ENCODE measurements at regions not wholly inside any gene's neighbourhood (a gene's known extent, or its start where the extent isn't known, plus 50 kb on each side); places are given as distances from the start of the nearest gene placed in this dataset.

DNA sequence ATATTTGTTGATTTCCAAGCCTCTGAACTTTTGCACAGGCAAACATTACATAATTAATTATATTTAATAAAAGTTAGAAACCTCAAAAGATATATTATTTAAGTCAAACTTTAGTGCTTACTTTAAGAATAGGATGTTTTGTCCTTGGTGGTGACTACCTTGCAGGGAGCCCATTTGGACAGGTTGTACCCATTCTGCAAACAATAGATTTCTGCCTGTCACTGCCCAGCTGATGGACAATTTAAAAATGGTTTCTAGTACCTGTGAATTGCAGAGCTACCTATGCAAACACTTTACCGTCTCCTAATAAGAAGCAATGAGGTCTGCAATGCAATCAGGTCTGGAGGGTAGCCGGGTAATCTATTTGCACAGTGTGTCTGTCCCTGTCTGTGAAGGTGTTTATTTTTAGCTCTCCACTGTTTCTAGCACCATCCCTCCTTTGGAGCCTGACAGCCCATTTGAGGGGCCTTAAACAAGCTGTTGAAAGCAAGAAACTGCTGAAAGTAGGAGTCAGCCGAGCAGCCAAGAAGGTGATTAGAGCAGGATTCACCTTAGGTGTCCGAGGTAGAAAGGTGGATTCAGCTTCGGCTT, 556.2 kb upstream of the CFAP20DC start:
- no peaks in the 10 kb centered on the region for H3K36me3 ChIP-seq (ENCODE audit: control insufficient read depth, insufficient read depth, low read length)
- H3K4me1 ChIP-seq (ENCODE audit: control insufficient read depth, insufficient read depth, low read length), result peaks cover 3% of the 10 kb centered on the region
- no peaks in the 10 kb centered on the region for H3K27me3 ChIP-seq (ENCODE audit: control insufficient read depth, insufficient read depth, low read length)
- H3K9ac ChIP-seq (ENCODE audit: low read length), result no peak overlapping the region
- H3K9me3 ChIP-seq (ENCODE audit: control insufficient read depth, low read length), result no peaks in the 10 kb centered on the region
- H3K4me3 ChIP-seq (ENCODE audit: low read length), result no peak overlapping the region

- peaks cover 3% of the 10 kb centered on the region for H3K4me1 ChIP-seq (ENCODE audit: control insufficient read depth, insufficient read depth, low read length)
- no peaks in the 10 kb centered on the region for H3K27me3 ChIP-seq (ENCODE audit: control insufficient read depth, insufficient read depth, low read length)
- no peak overlapping the region for H3K9ac ChIP-seq (ENCODE audit: low read length)
- H3K4me3 ChIP-seq (ENCODE audit: low read length), result no peak overlapping the region
- H3K9me3 ChIP-seq (ENCODE audit: control insufficient read depth, low read length), result no peaks in the 10 kb centered on the region
- no peaks in the 10 kb centered on the region for H3K36me3 ChIP-seq (ENCODE audit: control insufficient read depth, insufficient read depth, low read length)
These were observed 555.5 kb upstream of the CFAP20DC start for GRCh38 chr3:59605318-59605717.

DNA sequence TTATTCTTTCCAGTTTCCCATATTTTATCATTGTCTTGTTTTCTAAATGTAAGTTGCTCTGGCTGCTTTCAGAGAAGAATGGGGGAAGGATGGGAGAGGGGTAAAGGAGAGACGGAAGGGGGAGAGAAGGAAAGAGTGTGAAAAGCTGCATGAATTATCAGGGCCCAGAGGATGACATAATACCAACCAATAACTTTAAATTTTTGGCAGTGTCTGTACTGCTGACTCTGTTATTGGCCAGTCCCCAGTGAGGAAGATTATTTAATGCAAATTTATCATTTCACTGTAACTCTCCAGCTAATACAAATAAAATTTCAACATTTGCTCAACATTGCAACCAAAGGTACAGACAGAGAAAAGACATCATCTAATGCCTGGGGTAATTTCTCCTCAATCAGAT, 551.7 kb upstream of the CFAP20DC start:
- no peak overlapping the region for H3K9ac ChIP-seq (ENCODE audit: low read length)
- H3K4me3 ChIP-seq (ENCODE audit: low read length), result no peak overlapping the region
- no peaks in the 10 kb centered on the region for H3K36me3 ChIP-seq (ENCODE audit: control insufficient read depth, insufficient read depth, low read length)
- peaks cover 3% of the 10 kb centered on the region for H3K4me1 ChIP-seq (ENCODE audit: control insufficient read depth, insufficient read depth, low read length)
- H3K27me3 ChIP-seq (ENCODE audit: control insufficient read depth, insufficient read depth, low read length), result no peaks in the 10 kb centered on the region
- no peaks in the 10 kb centered on the region for H3K9me3 ChIP-seq (ENCODE audit: control insufficient read depth, low read length)

DNA sequence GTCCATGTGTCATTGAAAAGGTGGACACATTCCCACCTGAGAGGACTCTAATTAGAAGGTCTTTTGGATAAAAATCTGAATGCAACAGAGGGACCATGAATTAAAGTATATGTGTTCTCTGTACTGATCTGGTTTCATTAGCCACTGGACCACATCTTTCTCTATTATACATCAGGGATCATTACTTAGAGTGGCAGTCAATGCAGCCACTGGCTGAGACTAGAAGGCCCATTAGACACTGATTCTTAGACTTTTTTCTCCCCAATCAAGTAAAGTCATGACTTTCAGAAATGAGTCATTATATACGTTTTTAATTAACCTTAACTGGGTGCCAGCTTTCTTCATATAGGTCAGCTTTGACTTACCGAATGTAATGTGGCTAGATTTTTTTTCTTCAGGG, 550.8 kb upstream of the CFAP20DC start:
- H3K4me1 ChIP-seq (ENCODE audit: control insufficient read depth, insufficient read depth, low read length), result peaks cover 3% of the 10 kb centered on the region
- no peaks in the 10 kb centered on the region for H3K27me3 ChIP-seq (ENCODE audit: control insufficient read depth, insufficient read depth, low read length)
- H3K9me3 ChIP-seq (ENCODE audit: control insufficient read depth, low read length), result no peaks in the 10 kb centered on the region
- H3K36me3 ChIP-seq (ENCODE audit: control insufficient read depth, insufficient read depth, low read length), result no peaks in the 10 kb centered on the region
- H3K4me3 ChIP-seq (ENCODE audit: low read length), result no peak overlapping the region
- H3K9ac ChIP-seq (ENCODE audit: low read length), result no peak overlapping the region

- H3K27me3 ChIP-seq (ENCODE audit: control insufficient read depth, insufficient read depth, low read length), result no peaks in the 10 kb centered on the region
- H3K4me3 ChIP-seq (ENCODE audit: low read length), result no peak overlapping the region
- no peak overlapping the region for H3K9ac ChIP-seq (ENCODE audit: low read length)
- no peaks in the 10 kb centered on the region for H3K9me3 ChIP-seq (ENCODE audit: control insufficient read depth, low read length)
- H3K4me1 ChIP-seq (ENCODE audit: control insufficient read depth, insufficient read depth, low read length), result no peaks in the 10 kb centered on the region
- no peaks in the 10 kb centered on the region for H3K36me3 ChIP-seq (ENCODE audit: control insufficient read depth, insufficient read depth, low read length)
These were observed 546.9 kb upstream of the CFAP20DC start for GRCh38 chr3:59596741-59597140.

- no peaks in the 10 kb centered on the region for H3K4me1 ChIP-seq (ENCODE audit: control insufficient read depth, insufficient read depth, low read length)
- H3K9me3 ChIP-seq (ENCODE audit: control insufficient read depth, low read length), result no peaks in the 10 kb centered on the region
- H3K27me3 ChIP-seq (ENCODE audit: control insufficient read depth, insufficient read depth, low read length), result no peaks in the 10 kb centered on the region
- H3K4me3 ChIP-seq (ENCODE audit: low read length), result no peak overlapping the region
- H3K36me3 ChIP-seq (ENCODE audit: control insufficient read depth, insufficient read depth, low read length), result no peaks in the 10 kb centered on the region
- H3K9ac ChIP-seq (ENCODE audit: low read length), result no peak overlapping the region
These were observed 546.0 kb upstream of the CFAP20DC start for GRCh38 chr3:59595830-59596229.

DNA sequence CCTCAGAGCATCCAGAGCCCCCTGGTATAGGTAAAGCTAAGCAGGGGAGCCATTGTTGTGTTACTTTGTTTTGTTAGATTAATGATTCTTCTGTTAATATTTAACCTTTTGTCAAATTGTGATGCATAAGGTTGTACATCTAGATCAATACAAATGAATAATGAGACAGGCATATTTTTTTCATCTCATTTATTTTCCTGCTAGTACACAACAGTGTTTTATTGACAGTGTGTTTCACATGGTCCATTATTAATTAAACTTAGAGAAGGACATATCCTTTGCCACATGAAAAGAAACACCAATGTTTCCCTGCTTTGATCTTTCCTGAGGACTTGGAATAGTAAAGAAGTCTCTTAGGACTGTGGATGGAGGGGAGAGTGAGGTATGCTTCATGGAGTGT, 543.6 kb upstream of the CFAP20DC start:
- no peak overlapping the region for H3K4me3 ChIP-seq (ENCODE audit: low read length)
- no peaks in the 10 kb centered on the region for H3K4me1 ChIP-seq (ENCODE audit: control insufficient read depth, insufficient read depth, low read length)
- no peaks in the 10 kb centered on the region for H3K36me3 ChIP-seq (ENCODE audit: control insufficient read depth, insufficient read depth, low read length)
- H3K9me3 ChIP-seq (ENCODE audit: control insufficient read depth, low read length), result no peaks in the 10 kb centered on the region
- no peak overlapping the region for H3K9ac ChIP-seq (ENCODE audit: low read length)
- H3K27me3 ChIP-seq (ENCODE audit: control insufficient read depth, insufficient read depth, low read length), result no peaks in the 10 kb centered on the region

- no peaks in the 10 kb centered on the region for H3K27me3 ChIP-seq (ENCODE audit: control insufficient read depth, insufficient read depth, low read length)
- no peaks in the 10 kb centered on the region for H3K9me3 ChIP-seq (ENCODE audit: control insufficient read depth, low read length)
- H3K4me3 ChIP-seq (ENCODE audit: low read length), result no peak overlapping the region
- H3K9ac ChIP-seq (ENCODE audit: low read length), result no peak overlapping the region
- no peaks in the 10 kb centered on the region for H3K36me3 ChIP-seq (ENCODE audit: control insufficient read depth, insufficient read depth, low read length)
- H3K4me1 ChIP-seq (ENCODE audit: control insufficient read depth, insufficient read depth, low read length), result peaks cover 25% of the 10 kb centered on the region
These were observed 531.2 kb upstream of the CFAP20DC start for GRCh38 chr3:59580996-59581395.

GRCh38 chr3:59580499-59580898, 530.7 kb upstream of the CFAP20DC start:
- H3K9me3 ChIP-seq (ENCODE audit: control insufficient read depth, low read length), result no peaks in the 10 kb centered on the region
- H3K27me3 ChIP-seq (ENCODE audit: control insufficient read depth, insufficient read depth, low read length), result no peaks in the 10 kb centered on the region
- no peak overlapping the region for H3K4me3 ChIP-seq (ENCODE audit: low read length)
- no peaks in the 10 kb centered on the region for H3K36me3 ChIP-seq (ENCODE audit: control insufficient read depth, insufficient read depth, low read length)
- H3K4me1 ChIP-seq (ENCODE audit: control insufficient read depth, insufficient read depth, low read length), result peaks cover 25% of the 10 kb centered on the region
- no peak overlapping the region for H3K9ac ChIP-seq (ENCODE audit: low read length)

DNA sequence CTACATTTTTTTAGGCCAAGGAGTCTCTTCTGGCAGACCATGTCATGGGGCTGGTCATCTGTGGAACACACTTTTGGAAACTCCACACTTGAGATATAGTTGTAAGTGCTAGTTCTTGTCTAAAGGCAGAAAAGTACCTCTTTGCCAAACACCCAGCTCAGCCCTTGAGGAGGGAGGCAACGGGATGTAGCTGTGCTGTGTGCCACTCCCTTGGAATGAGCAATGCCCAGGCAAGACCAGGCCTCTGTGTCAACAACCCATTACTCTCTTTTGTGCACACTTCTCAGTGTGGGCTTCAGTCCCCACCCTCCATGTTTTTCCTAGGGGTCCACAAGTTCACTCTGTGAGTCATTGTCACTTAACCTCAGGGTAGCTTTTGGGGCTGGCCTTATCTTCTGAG, 528.3 kb upstream of the CFAP20DC start:
- Histone ChIP-seq H3K9ac (ENCODE audit: low read length) (no peak overlapping the region), H3K27me3 (ENCODE audit: control insufficient read depth, insufficient read depth, low read length) (no peaks in the 10 kb centered on the region), H3K4me3 (ENCODE audit: low read length) (no peak overlapping the region), H3K4me1 (ENCODE audit: control insufficient read depth, insufficient read depth, low read length) (peaks cover 31% of the 10 kb centered on the region), H3K36me3 (ENCODE audit: control insufficient read depth, insufficient read depth, low read length) (no peaks in the 10 kb centered on the region), H3K9me3 (ENCODE audit: control insufficient read depth, low read length) (no peaks in the 10 kb centered on the region)

DNA sequence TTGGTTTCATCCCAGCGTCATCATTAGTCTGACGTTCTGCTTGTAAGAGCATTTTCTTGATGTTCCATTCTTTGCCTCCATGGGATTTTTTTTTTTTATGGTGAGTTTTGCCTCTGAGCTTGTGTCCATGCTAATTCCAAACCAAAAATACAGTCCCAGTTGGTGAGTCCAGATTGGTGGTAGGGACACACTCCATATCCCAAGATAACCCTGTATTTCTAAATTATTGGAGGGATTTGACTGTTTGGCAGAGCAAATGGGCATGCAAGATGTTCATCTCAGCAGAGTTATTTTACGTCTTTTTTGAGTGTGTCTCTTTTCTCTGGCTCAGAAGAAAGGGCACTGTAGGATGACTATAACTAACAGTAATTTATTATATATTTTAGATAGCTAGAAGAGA, 526.8 kb upstream of the CFAP20DC start:
- H3K9me3 ChIP-seq (ENCODE audit: control insufficient read depth, low read length), result no peaks in the 10 kb centered on the region
- H3K4me3 ChIP-seq (ENCODE audit: low read length), result no peak overlapping the region
- peaks cover 3% of the 10 kb centered on the region for H3K27me3 ChIP-seq (ENCODE audit: control insufficient read depth, insufficient read depth, low read length)
- no peak overlapping the region for H3K9ac ChIP-seq (ENCODE audit: low read length)
- H3K36me3 ChIP-seq (ENCODE audit: control insufficient read depth, insufficient read depth, low read length), result no peaks in the 10 kb centered on the region
- peaks cover 27% of the 10 kb centered on the region for H3K4me1 ChIP-seq (ENCODE audit: control insufficient read depth, insufficient read depth, low read length)

DNA sequence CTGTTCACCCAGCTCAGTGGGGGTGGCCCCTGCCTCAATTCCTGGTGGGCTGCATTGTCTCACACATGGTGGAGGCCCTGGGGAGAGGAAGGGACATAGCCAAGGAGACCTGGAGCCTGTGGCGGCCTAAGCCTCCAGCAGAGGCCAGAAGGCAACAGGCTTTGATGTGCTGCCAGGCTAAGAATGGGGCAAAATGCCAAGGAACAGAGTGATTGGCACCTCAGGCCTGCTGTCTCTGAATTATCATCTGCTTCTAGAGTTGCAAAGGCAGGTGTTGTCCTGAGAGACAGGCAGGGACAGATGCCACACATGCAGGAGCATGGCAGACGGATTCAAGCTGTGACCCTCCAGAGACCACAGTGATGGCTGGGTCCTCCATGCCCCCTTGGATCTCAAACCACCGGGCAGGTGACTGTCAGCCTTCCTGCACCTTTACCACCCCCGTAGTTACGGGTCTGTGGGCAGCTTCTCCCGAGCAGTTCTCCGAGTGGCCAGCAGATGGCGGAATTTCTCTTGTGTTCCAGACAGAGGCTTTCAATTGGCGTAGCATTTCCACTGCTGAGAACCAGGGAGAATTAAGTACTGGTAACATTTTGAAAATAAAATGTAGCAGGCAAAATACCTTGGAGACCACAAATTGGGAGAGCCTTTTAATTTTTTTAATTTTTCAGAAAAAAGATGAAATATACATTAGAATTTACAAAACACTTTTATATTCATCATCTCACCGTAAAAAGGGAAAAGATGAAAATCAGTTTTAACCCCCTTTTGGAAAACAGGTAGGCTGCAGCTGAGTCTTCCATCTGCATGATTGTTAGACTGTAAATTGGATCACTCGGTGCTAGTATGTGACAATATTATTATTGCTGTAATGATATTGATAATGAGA, 525.5 kb upstream of the CFAP20DC start:
- Histone ChIP-seq H3K4me3 (ENCODE audit: low read length) (no peak overlapping the region), H3K9me3 (ENCODE audit: control insufficient read depth, low read length) (no peaks in the 10 kb centered on the region), H3K27me3 (ENCODE audit: control insufficient read depth, insufficient read depth, low read length) (peaks cover 3% of the 10 kb centered on the region), H3K36me3 (ENCODE audit: control insufficient read depth, insufficient read depth, low read length) (no peaks in the 10 kb centered on the region), H3K9ac (ENCODE audit: low read length) (no peak overlapping the region), H3K4me1 (ENCODE audit: control insufficient read depth, insufficient read depth, low read length) (peaks cover 17% of the 10 kb centered on the region)

Data from mucosa of stomach (tissue), 1 donor.